GM18508 (cell line): ENCODE measurements at regions not wholly inside any gene's neighbourhood (a gene's known extent, or its start where the extent isn't known, plus 50 kb on each side); places are given as distances from the start of the nearest gene placed in this dataset.
"Not testable (repeated sequence)": the region's sequence is repeated elsewhere in the genome, so short reads cannot be mapped to it uniquely, and the experiment has no call there.

Experiments
- ATAC-seq: cut with Tn5 transposase; IDR thresholded peaks from one replicate; pipeline ENCODE4 v1.9.1; 2021; ENCODE audit warnings: moderate number of reproducible peaks; ENCODE audit not compliant: insufficient read depth, unreplicated experiment

DNA sequence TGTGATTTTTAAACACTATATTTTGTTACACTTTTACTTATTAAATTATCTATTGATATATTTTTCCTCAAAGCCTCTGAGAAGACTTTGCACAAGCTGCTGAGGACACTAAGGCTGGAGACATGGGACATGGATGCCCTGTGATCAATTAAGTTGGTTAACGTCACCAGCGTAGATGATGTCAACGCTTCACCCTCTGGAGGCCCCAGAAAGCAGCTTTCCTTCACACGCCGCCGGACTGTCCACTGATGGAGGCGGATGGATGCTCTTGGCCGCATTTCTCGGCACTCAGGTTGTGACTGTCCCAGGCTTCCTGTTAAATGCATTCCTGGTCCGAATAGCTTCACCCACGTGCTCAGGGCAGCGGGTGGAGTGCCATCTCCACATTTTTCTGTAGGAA, 247.5 kb downstream of the VAPA start:
- no peak for ATAC-seq

DNA sequence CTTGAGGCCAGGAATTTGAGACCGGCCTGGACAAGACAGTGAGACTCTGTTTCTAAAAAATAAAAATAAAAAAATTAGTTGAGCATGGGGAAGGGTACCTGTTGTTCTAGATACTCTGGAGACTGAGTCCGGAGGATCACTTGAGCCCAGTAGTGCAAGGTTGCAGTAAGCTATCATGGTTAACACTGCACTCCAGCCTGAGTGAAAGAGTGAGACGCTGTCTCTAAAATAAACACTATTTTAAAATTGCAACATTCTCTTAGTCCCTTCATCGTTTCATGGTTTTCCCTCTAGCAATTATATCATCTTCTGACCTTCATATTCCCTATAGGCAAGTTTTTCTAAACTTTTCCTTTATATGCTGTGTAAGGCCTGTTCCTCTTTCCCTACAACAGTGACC, 248.5 kb downstream of the VAPA start:
- no peak for ATAC-seq

DNA sequence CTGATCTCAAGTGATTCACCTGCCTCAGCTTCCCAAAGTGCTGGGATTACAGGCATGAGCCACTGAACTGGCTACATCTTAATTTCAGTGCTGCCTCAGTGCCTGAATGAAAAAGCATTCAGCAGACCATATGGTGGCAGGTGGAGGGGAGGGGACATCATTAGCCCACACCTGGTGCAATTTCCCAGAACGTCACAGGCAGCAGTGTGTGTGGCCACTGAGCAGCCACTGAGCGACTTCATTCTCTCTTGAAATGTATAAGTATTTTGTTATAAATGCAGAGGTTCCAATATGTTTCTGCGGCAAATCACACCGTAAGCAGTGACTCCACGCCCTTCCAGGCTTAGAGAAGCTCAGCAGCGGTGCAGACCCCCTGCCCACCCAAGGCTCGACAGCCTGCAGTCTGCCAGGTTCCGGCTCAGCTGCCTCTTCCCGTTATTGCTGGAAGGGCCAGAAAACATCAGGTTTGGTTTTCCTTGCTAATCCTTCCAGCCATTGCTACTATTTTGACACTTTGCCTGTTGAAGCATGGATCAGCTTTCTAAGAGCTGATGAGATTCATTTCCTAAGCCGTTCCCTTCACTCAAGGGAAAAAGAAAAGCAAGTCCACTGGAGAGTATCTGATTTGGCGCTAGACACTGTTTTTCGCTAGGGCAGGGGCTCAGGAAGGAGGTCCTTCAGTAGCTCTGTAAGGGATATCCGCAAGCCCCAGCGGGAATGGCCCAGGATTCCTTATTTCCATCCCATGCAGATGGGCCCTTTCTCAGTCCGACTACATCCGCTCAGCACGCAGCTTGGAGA, 250.7 kb downstream of the VAPA start:
- no peak for ATAC-seq

DNA sequence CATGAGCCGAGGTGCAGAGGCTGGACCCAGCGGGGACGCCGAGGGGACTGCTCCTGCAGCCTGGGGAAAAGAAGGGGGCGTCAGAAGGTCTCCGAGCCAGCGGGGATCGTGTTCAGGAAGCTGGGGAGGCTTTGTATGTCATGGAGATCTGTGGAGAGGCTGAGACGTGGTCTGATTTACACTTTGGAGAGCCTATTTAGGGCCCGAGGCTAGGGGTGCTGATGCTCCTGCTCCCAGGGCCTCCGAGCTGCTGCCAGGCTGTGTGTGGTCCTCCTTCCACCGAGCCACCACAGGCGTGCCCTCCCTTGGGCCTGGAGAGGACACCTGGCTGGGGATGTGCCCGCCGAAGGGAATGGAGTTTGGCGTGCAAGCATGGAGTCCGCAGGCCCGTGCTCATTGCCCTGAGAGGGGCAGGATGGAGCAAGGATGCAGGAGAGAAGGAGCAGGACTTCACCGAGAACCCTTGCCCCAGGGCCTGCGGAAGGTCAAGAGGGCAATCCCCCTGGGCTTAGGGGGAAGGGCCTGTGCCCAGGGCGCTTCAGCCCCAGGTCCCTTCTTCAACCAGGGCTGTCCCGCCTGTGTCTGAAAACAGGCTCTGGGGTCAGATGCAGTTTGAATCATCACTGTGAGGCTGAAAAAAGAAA, 252.5 kb downstream of the VAPA start:
- ATAC-seq = no peak

DNA sequence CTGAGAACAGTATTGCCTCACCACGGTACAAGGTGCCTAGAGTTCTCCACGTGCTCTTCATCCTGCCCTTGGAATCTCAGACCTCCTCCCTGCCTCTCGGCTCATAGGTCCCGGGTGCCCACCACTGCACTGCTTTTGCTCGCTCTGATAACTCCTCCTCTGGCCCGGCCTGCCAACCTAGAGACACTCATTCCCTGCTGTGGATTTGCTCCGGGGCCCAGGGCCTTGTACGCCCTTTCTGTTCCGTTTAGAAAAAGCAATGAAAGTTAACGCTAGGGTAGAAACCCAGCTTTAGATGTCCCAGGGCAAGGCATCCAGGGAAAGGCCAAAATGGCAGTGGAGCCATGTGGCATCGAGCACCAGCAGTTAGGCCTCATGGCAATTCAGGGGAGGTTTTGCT, 253.9 kb downstream of the VAPA start:
- ATAC-seq = no peak

DNA sequence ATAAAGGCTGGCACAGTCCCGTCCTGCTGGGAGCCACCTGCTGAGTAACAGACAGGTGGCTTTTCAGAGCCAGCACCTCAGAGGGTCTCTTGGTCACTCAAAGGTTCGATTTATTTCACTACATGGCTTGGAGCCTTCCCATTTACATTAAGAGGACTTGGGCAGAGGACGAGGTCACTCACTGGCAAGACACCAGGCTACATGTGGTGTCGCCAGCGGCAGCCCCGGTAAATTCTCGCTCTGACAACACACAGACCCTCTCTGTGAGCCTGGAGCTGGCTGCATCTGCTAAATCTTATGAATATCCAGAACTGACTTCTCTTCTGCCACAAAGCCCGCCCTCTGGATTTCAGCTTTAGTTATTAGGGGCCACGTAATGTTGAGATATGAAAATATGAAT, 254.7 kb downstream of the VAPA start:
- ATAC-seq = no peak

DNA sequence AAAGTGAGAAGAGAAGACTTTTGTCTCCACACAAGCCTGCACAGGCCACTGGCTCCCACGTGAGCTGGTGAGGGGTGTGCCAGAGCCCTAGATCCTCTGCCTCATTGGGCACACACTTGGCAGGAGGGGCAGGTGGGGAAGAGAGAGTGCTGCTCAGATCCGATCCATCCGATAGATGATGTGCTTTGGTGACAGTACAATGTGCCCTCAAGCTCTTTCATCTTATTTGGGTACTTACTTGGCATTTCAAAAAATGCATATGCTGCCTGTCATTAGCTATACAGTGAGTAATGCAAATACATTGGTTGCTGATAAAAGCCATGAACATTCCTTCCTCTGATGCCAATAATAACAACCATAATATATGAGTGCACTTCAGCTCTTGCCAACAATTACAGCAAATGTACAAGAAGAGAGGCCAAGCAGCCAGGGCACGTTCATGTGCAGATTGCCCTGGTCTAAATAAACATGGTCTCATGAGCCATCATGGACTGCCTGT, 255.3 kb downstream of the VAPA start:
- ATAC-seq = no peak

DNA sequence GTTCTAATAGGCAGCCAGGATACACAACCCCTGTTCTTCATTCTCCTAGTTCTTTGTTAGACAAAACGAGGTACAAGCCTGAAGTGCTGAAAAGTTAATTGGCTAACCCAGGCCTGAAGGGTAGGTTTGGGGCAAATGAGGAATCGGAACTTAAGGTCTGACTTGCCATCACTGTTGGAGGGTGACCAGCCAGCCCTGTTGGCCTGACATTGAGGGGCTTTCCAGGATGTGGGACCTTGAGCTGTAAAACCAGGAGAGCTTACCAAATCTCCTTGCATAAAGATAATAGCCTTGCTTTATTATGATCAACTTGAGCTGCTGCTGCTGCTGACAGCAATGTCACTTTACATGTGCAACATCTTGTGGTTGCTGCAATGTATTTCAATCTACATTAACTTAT, 256.0 kb downstream of the VAPA start:
- ATAC-seq = no peak

DNA sequence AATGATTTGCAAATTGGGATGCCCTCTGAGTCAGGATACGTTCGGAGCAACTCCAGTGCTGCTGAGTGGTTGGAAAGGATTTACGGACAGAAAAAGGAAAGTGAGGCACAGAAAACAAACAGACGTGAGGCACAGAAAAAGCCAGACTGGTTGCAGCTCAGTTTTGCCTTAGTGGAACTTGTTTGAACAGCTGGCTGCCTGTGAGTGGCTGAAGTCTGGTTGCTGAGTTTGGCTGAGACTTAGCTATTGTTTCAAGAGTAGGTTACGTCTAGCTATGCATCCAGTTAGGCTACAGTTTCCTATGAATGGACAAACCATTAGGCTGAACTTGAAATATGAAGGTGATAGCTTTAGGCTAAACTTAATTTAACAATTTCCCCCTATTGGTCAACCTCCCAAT, 256.6 kb downstream of the VAPA start:
- ATAC-seq = no peak

DNA sequence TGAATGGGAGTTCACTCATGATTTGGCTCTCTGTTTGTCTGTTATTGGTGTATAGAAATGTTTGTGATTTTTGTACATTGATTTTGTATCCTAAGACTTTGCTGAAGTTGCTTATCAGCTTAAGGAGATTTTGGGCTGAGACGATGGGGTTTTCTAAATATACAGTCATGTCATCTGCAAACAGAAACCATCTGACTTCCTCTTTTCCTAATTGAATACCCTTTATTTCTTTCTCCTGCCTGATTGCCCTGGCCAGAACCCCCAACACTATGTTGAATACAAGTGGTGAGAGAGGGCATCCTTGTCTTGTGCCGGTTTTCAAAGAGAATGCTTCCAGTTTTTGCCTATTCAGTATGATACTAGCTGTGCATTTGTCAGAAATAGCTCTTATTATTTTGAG, 261.5 kb downstream of the VAPA start:
- not testable (repeated sequence) for ATAC-seq

DNA sequence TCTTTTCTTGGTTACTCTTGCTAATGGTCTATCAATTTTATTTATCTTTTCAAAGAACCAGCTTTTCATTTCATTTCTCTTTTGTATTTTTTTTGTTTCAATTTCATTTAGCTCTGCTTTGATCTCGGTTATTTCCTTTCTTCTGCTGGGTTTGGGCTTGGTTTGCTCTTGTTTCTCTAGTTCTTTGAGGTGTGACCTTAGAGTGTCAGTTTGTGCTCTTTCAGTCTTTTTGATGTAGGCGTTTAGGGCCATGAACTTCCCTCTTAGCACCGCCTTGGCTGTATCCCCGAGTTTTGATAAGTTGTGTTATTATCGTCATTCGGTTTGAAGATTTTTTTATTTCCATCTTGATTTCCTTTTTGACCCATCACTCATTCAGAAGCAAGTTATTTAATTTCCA, 265.5 kb downstream of the VAPA start:
- ATAC-seq = not testable (repeated sequence)

DNA sequence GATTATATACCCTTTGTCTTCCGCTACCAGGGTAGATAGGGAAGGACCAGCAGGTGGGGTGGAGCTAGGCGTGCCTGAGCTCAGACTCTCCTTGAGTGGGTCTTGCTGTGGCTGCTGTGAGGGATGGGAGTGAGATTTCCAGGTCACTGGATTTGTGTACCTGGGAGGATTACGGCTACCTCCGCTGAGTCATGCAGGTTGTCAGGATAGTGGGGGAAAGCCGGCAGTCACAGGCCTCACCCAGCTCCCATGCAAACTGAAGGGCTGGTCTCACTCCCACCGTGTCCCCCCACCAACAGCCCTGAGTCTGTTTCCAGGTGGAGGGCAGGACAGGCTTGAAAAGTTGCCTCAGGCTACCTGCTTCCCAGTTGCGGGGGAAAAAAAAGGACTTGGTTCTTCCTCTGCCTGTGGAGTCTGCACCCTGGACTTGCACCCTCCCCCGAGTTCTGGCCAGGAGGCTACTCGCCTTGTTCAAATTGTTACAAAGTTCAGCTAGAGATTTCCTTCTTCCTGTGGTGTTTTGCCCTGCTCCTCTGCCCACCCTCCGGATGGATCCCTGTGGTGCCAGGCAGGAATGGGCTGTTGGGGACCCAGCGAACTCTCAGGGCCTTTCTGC, 268.3 kb downstream of the VAPA start:
- no peak for ATAC-seq

DNA sequence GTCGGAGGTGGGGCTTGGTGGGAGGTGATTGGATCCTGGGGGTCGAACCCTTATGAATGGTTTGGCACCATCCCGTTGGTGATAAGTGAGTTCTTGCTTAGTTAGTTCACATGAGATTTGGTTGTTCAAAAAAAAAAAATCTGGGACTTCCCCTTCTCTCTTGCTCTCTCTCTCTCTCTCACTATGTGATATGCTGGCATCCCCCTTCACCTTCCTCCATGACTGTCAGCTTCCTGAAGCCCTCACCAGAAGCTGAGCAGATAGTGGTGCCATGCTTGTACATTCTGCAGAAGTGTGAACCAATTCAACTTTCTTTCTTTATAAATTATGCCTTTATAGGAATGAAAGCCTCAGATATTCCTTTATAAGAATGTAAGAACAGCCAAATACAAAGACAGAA, 269.7 kb upstream of the APCDD1 start:
- no peak for ATAC-seq

DNA sequence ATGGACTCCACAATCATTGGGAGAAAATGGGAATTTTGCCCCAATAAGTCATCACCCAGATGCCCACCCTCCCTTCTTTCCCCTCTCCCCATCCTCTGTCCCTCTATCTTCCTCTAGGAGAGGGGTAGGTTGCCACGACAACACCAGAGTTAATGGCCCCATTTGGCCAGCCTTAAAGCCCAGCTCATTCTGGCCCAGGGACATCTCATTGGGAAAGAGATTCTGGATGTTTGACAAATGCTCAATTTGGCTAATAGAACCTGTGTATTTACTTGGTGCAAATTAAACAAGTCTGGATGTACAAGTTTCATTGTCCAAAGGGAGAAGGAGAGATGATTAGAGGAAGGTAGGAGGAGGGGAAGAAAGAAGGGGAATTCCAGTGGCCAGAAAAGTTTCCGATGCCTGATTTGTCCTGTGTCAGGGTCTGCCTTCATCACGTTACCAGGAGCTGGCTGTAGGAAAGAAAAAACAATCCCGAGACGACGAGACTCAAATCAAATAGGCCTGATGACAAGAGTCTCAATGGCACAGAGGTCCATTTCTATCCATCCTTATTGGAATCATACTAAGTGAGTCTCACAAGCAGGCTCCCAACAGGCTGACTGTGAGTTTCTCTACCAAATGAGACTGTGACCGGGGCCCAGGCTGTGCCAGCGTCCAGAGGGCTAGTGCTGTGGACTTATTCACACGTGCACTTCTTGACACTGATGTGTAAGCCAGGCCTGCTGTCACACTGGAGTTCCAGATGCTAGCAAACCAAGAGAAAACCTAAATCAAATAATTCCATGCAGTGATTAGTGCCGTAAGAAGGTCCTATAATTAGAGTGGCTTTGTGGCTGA, 265.2 kb upstream of the APCDD1 start:
- no peak for ATAC-seq

DNA sequence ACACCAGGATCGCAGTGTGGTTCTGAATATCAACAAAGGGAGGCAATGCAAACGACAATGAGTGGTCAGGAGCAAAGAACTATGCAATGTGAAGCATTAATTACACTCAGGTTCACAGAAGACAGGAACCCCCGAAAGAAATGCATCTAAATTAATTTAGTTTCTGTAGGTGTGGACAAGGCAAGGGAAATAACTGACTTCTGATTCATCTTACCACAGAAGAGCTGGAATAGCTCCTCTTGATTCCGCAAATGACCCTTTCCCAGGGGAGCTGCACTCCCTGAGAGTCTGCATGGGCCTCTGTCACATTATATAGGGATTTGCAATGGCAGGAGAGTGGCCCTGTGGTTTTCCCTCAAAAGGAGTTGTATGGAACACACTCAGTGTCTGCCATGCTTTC, 263.9 kb upstream of the APCDD1 start:
- ATAC-seq = no peak

DNA sequence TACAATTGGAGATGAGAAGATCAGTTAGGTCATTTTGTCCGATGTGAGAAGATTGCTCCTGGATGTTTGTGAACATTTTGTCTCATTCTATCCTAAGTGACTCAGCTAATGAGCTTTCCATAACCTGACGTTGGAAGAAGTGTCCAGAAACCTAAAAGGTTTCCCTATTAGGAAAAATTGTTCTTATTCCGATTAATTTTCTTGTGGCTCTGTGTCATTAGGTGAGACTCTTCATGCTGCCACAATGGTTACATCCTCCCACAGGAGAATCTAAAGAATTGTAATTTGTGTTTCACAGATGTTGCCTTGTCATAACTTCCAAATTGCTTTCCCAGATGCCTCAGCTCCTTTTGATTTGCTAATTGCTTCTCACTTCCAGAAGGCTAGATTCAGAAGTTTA, 261.0 kb upstream of the APCDD1 start:
- no peak for ATAC-seq

DNA sequence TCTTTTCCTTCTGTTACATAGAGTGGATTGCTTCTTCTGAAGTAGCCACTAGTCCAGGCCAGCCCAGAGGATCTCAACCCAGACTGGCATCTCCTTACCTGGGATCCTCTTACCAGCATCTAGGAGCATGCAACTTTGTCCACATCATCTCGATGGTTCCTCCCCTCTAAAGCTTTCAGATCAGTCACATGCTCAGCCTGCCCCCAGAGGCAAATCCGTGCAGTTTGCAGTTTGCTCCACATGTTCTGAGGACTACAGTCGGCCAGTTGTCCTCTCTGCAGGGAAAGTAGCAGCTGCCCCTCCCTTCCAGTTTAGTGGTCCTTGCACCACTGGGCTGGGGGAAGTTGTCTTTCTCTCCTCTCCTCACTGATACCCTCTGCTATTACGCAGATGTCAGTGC, 259.8 kb upstream of the APCDD1 start:
- no peak for ATAC-seq

DNA sequence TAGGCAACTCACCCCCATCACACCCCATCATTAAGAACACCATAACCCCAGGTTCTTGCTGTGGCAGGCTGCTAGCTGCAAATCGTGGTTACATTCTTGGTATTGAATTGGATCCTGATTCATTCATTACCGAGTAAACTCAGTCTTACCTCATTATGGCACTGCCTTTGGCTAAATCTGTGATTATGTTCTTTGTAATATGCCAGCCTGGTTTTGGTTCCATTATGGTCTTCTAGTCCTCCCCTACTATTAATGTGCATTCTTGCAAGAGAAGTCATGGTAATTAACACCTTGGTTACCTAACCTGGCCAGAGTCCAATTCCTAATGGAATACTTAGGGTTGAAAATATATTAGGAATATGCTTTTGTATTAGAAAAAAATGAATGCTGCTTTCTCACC, 258.9 kb upstream of the APCDD1 start:
- no peak for ATAC-seq

DNA sequence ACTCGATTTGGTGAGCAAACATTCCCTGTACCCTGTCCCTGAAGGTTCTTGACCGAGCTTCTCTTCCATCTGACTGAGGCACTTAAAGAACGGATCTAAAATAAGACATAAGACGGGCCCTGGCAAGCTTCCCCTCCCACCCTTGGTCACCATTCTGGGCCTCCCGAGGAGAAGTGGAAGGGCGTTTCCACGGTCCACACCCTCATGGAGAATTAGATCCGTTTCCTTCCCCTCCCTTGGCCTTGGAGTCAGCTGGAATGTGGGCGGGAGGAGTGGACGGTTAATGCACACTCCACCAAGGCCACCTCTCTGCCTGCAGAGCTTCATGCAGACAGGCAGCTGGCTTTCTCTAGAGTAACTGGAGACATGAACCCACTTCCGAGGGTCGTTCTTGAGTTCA, 257.3 kb upstream of the APCDD1 start:
- no peak for ATAC-seq

DNA sequence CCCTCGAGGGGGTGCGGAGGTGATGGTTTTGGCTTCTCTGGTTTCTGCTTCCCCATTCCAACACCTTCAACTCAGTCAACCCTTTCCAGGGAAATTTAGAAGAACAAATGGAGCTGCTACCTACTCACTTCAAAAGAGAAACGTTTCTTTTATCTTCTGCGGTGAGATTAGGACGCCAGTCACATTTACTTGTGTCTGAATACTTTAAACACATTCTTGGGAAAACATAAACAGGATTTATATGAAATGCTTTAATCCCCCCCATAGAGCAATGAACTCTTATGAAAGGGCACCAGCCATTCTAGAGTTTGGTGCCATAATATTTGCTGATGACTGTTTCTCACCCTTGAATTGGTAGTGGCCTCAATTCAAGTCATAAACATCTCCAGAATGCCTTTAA, 253.2 kb upstream of the APCDD1 start:
- ATAC-seq = no peak

DNA sequence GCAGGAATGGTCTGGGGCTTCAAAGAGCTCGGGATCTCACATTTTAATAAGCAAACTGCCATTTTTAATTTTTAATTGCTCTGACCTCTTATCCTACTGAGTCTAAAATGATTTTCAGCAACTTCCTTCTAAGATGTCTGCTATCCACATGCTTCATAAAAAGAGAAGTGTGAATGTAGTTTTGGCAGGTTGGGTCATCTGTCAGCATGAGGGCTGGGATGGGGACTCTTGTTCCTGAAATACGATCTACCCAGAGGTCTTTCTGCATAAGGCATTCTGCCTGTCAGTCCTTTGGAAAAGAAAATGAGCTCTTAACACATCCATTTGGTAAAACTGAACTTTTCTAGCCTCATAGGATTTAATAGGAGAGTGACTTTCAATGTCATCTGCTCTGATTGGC, 252.8 kb upstream of the APCDD1 start:
- no peak for ATAC-seq
